GM23338 (cell line): ENCODE measurements at regions not wholly inside any gene's neighbourhood (a gene's known extent, or its start where the extent isn't known, plus 50 kb on each side); places are given as distances from the start of the nearest gene placed in this dataset.

ENCODE experiments used
- ATAC-seq: fragments of 200-7000 bp; cut with Tn5 transposase; 3 replicates; pipeline ENCODE4 v1.9.1; 2020
- DNase-seq: peaks from one replicate; pipeline ENCODE4 v3.0.0-alpha.2; 2015; ENCODE audit warnings: low spot score
- H2AFZ ChIP-seq: fragments of 200-600 bp; sonication (generic); 2 replicates; pipeline ENCODE4 v1.8.0; 2016; ENCODE audit warnings: antibody characterized with exemption, mild to moderate bottlenecking, moderate library complexity
- H3F3A ChIP-seq: fragments of 200-600 bp; sonication (generic); replicated peaks from 2 replicates; pipeline ENCODE4 v1.8.0; 2017; ENCODE audit warnings: antibody characterized with exemption, mixed run types, low read depth
- H3K27ac ChIP-seq: fragments of 200-600 bp; sonication (generic); 2 replicates; pipeline ENCODE4 v1.6.1; 2016; ENCODE audit warnings: low read depth
- H3K27me3 ChIP-seq: fragments of 200-600 bp; sonication (generic); 2 replicates; pipeline ENCODE4 v1.8.0; 2016; ENCODE audit warnings: mild to moderate bottlenecking, mixed run types, moderate library complexity; ENCODE audit not compliant: insufficient read depth
- H3K36me3 ChIP-seq: fragments of 200-600 bp; sonication (generic); 2 replicates; pipeline ENCODE4 v1.8.0; 2016; ENCODE audit warnings: mild to moderate bottlenecking; ENCODE audit not compliant: insufficient read depth
- H3K4me1 ChIP-seq: fragments of 200-600 bp; sonication (generic); 2 replicates; pipeline ENCODE4 v1.8.0; 2016; ENCODE audit warnings: mild to moderate bottlenecking, moderate library complexity; ENCODE audit not compliant: insufficient read depth
- H3K4me2 ChIP-seq: fragments of 200-600 bp; sonication (generic); 2 replicates; pipeline ENCODE4 v1.7.1; 2017; ENCODE audit warnings: mixed run types
- H3K4me3 ChIP-seq: fragments of 200-600 bp; sonication (generic); 2 replicates; pipeline ENCODE4 v1.6.1; 2016; ENCODE audit warnings: mixed run types
- H3K79me2 ChIP-seq: fragments of 200-600 bp; sonication (generic); replicated peaks from 2 replicates; pipeline ENCODE4 v1.8.0; 2017; ENCODE audit warnings: mild to moderate bottlenecking; ENCODE audit not compliant: insufficient read depth
- H3K9me2 ChIP-seq: fragments of 200-600 bp; sonication (generic); 2 replicates; pipeline ENCODE4 v1.8.0; 2017; ENCODE audit not compliant: insufficient read depth
- H4K20me1 ChIP-seq: fragments of 200-600 bp; sonication (generic); replicated peaks from 2 replicates; pipeline ENCODE4 v1.8.0; 2017; ENCODE audit warnings: mild to moderate bottlenecking; ENCODE audit not compliant: insufficient read depth
- H3K27ac Mint-ChIP-seq: 2 replicates; pipeline ENCODE4 v1.8.0; 2020; ENCODE audit warnings: inconsistent platforms, mild to moderate bottlenecking, moderate library complexity, mixed read lengths
- H3K27me3 Mint-ChIP-seq: 3 replicates; pipeline ENCODE4 v1.8.0; 2022; ENCODE audit warnings: low read depth, mild to moderate bottlenecking, moderate library complexity, mixed read lengths, inconsistent platforms; ENCODE audit not compliant: insufficient read depth, poor library complexity
- H3K36me3 Mint-ChIP-seq: 3 replicates; pipeline ENCODE4 v1.8.0; 2021; ENCODE audit warnings: low read depth, mild to moderate bottlenecking, inconsistent platforms, moderate library complexity, mixed read lengths
- H3K4me1 Mint-ChIP-seq: 3 replicates; pipeline ENCODE4 v1.8.0; 2020; ENCODE audit warnings: mild to moderate bottlenecking, inconsistent platforms, mixed read lengths
- H3K4me3 Mint-ChIP-seq: 3 replicates; pipeline ENCODE4 v1.8.0; 2021; ENCODE audit warnings: moderate library complexity, mild to moderate bottlenecking, inconsistent platforms, mixed read lengths
- H3K9me3 Mint-ChIP-seq: 3 replicates; pipeline ENCODE4 v1.8.0; 2020; ENCODE audit warnings: moderate library complexity, mild to moderate bottlenecking, inconsistent platforms, mixed read lengths
- EZH2 ChIP-seq: fragments of 200-600 bp; sonication (generic); IDR thresholded peaks from one replicate; pipeline ENCODE4 v1.8.0; 2017; ENCODE audit warnings: antibody characterized with exemption, mild to moderate bottlenecking, low read depth; ENCODE audit not compliant: unreplicated experiment
- EZH2phosphoT487 ChIP-seq: fragments of 200-600 bp; sonication (generic); IDR thresholded peaks from one replicate; pipeline ENCODE4 v1.8.1; 2018; ENCODE audit warnings: antibody characterized with exemption; ENCODE audit not compliant: unreplicated experiment
- JUNB ChIP-seq: IDR thresholded peaks from one replicate; pipeline ENCODE4 v1.6.1; 2016; ENCODE audit warnings: antibody characterized with exemption; ENCODE audit not compliant: unreplicated experiment
- NANOG ChIP-seq: IDR thresholded peaks from 2 replicates; pipeline ENCODE4 v1.6.1; 2016; ENCODE audit warnings: antibody characterized with exemption, borderline replicate concordance
- ZNF331 ChIP-seq: fragments of 250-450 bp; sonication (Bioruptor Pico); IDR thresholded peaks from 2 replicates; pipeline ENCODE4 v1.5.0; 2020; ENCODE audit warnings: low read depth, mild to moderate bottlenecking, moderate library complexity
- TF ChIP-seq, protein P1 (sequence below): IDR thresholded peaks from 2 replicates; pipeline ENCODE4 v1.6.1; 2016; ENCODE audit warnings: antibody characterized with exemption
- TF ChIP-seq, protein P2 (sequence below): fragments of 250-450 bp; sonication (Bioruptor Pico); IDR thresholded peaks from 2 replicates; pipeline ENCODE4 v1.5.0; 2020; ENCODE audit warnings: mild to moderate bottlenecking, moderate library complexity
- TF ChIP-seq, protein P3 (sequence below): IDR thresholded peaks from one replicate; pipeline ENCODE4 v1.6.1; 2018; ENCODE audit warnings: antibody characterized with exemption; ENCODE audit not compliant: unreplicated experiment

DNA sequence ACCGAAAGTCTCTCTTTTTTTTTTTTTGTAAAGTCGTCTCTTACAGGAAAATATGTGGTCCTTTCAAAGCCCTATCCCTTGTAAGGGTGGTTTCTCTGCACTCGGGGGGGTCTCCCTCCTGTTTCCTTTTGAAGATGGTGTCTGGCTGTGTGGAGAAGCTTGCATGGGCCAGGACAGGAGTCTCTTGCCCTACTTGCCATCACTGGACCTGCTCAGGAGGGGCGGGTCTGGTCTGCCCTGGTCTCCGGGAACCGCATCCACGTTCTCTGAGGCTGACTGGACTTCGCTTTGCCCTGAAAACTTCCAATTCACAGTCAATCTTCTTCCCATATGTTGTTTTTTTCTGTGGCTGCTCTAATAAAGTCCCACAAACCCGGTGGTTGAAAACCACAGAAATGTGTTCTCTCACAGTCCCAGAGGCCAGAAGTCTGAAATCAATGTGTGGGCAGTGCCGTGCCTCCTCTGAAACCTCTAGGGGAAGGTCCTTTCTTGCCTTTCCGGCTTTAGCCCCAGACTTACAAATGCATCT is 92.9 kb upstream of the IER5L start:
- H3K4me2 ChIP-seq: no peak overlapping the region
- H3K4me3 Mint-ChIP-seq: no peak overlapping the region

More for the DNA sequence above, 92.9 kb upstream of the IER5L start:
- Mint-ChIP-seq H3K27ac (no peak overlapping the region; the same call in 1 of the 2 replicates), H3K27me3 (peaks cover 17% of the 10 kb centered on the region), H3K9me3 (peaks cover 3% of the 10 kb centered on the region; the same call in 2 of the 3 replicates), H3K4me1 (peaks cover 15% of the 10 kb centered on the region), H3K36me3 (no peaks in the 10 kb centered on the region)
- DNase-seq (no peak), ATAC-seq (no peak)
- Histone ChIP-seq H3K36me3 (no peaks in the 10 kb centered on the region), H3K79me2 (no peaks in the 10 kb centered on the region), H3F3A (no peaks in the 10 kb centered on the region), H3K4me1 (peaks cover 7% of the 10 kb centered on the region; the same call in 1 of the 2 replicates), H3K9me2 (no peaks in the 10 kb centered on the region), H4K20me1 (no peaks in the 10 kb centered on the region), H3K27ac (no peak overlapping the region), H3K27me3 (no peaks in the 10 kb centered on the region), H3K4me3 (no peak overlapping the region), H2AFZ (0 out of 2 replicates have a peak overlapping the region, but pooled peaks have one; percentile 28)
- TF ChIP-seq EZH2: no peak
- TF ChIP-seq, protein P1, sequence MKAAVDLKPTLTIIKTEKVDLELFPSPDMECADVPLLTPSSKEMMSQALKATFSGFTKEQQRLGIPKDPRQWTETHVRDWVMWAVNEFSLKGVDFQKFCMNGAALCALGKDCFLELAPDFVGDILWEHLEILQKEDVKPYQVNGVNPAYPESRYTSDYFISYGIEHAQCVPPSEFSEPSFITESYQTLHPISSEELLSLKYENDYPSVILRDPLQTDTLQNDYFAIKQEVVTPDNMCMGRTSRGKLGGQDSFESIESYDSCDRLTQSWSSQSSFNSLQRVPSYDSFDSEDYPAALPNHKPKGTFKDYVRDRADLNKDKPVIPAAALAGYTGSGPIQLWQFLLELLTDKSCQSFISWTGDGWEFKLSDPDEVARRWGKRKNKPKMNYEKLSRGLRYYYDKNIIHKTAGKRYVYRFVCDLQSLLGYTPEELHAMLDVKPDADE: no peak
- TF ChIP-seq, protein P2, sequence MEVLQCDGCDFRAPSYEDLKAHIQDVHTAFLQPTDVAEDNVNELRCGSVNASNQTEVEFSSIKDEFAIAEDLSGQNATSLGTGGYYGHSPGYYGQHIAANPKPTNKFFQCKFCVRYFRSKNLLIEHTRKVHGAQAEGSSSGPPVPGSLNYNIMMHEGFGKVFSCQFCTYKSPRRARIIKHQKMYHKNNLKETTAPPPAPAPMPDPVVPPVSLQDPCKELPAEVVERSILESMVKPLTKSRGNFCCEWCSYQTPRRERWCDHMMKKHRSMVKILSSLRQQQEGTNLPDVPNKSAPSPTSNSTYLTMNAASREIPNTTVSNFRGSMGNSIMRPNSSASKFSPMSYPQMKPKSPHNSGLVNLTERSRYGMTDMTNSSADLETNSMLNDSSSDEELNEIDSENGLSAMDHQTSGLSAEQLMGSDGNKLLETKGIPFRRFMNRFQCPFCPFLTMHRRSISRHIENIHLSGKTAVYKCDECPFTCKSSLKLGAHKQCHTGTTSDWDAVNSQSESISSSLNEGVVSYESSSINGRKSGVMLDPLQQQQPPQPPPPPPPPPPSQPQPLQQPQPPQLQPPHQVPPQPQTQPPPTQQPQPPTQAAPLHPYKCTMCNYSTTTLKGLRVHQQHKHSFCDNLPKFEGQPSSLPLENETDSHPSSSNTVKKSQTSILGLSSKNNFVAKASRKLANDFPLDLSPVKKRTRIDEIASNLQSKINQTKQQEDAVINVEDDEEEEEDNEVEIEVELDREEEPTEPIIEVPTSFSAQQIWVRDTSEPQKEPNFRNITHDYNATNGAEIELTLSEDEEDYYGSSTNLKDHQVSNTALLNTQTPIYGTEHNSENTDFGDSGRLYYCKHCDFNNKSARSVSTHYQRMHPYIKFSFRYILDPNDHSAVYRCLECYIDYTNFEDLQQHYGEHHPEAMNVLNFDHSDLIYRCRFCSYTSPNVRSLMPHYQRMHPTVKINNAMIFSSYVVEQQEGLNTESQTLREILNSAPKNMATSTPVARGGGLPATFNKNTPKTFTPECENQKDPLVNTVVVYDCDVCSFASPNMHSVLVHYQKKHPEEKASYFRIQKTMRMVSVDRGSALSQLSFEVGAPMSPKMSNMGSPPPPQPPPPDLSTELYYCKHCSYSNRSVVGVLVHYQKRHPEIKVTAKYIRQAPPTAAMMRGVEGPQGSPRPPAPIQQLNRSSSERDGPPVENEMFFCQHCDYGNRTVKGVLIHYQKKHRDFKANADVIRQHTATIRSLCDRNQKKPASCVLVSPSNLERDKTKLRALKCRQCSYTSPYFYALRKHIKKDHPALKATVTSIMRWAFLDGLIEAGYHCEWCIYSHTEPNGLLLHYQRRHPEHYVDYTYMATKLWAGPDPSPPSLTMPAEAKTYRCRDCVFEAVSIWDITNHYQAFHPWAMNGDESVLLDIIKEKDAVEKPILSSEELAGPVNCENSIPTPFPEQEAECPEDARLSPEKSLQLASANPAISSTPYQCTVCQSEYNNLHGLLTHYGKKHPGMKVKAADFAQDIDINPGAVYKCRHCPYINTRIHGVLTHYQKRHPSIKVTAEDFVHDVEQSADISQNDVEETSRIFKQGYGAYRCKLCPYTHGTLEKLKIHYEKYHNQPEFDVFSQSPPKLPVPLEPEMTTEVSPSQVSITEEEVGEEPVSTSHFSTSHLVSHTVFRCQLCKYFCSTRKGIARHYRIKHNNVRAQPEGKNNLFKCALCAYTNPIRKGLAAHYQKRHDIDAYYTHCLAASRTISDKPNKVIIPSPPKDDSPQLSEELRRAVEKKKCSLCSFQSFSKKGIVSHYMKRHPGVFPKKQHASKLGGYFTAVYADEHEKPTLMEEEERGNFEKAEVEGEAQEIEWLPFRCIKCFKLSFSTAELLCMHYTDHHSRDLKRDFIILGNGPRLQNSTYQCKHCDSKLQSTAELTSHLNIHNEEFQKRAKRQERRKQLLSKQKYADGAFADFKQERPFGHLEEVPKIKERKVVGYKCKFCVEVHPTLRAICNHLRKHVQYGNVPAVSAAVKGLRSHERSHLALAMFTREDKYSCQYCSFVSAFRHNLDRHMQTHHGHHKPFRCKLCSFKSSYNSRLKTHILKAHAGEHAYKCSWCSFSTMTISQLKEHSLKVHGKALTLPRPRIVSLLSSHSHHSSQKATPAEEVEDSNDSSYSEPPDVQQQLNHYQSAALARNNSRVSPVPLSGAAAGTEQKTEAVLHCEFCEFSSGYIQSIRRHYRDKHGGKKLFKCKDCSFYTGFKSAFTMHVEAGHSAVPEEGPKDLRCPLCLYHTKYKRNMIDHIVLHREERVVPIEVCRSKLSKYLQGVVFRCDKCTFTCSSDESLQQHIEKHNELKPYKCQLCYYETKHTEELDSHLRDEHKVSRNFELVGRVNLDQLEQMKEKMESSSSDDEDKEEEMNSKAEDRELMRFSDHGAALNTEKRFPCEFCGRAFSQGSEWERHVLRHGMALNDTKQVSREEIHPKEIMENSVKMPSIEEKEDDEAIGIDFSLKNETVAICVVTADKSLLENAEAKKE (CRISPR knock-in tag): no peak
- TF ChIP-seq ZNF331 (CRISPR knock-in tag): no peak
- TF ChIP-seq, protein P3, sequence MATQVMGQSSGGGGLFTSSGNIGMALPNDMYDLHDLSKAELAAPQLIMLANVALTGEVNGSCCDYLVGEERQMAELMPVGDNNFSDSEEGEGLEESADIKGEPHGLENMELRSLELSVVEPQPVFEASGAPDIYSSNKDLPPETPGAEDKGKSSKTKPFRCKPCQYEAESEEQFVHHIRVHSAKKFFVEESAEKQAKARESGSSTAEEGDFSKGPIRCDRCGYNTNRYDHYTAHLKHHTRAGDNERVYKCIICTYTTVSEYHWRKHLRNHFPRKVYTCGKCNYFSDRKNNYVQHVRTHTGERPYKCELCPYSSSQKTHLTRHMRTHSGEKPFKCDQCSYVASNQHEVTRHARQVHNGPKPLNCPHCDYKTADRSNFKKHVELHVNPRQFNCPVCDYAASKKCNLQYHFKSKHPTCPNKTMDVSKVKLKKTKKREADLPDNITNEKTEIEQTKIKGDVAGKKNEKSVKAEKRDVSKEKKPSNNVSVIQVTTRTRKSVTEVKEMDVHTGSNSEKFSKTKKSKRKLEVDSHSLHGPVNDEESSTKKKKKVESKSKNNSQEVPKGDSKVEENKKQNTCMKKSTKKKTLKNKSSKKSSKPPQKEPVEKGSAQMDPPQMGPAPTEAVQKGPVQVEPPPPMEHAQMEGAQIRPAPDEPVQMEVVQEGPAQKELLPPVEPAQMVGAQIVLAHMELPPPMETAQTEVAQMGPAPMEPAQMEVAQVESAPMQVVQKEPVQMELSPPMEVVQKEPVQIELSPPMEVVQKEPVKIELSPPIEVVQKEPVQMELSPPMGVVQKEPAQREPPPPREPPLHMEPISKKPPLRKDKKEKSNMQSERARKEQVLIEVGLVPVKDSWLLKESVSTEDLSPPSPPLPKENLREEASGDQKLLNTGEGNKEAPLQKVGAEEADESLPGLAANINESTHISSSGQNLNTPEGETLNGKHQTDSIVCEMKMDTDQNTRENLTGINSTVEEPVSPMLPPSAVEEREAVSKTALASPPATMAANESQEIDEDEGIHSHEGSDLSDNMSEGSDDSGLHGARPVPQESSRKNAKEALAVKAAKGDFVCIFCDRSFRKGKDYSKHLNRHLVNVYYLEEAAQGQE: no peak
- TF ChIP-seq NANOG: no peak
- no peak for TF ChIP-seq JUNB
- TF ChIP-seq EZH2phosphoT487: no peak
